Cardiac septum (tissue), 1 donor: ENCODE measurements at regions not wholly inside any gene's neighbourhood (a gene's known extent, or its start where the extent isn't known, plus 50 kb on each side); places are given as distances from the start of the nearest gene placed in this dataset.
"Not testable (repeated sequence)": the region's sequence is repeated elsewhere in the genome, so short reads cannot be mapped to it uniquely, and the experiment has no call there.

Source experiments
- DNase-seq: peaks from one replicate; pipeline ENCODE4 v3.0.0-alpha.2; 2020; ENCODE audit warnings: low spot score
- intact Hi-C: fragments of 100-400 bp; cut with DNase I; formaldehyde crosslinking; loops from one replicate; pipeline ENCODE4 v1.14.0; 2022
- donor health status: DM: no; HTN: no; CAD: no.

DNA sequence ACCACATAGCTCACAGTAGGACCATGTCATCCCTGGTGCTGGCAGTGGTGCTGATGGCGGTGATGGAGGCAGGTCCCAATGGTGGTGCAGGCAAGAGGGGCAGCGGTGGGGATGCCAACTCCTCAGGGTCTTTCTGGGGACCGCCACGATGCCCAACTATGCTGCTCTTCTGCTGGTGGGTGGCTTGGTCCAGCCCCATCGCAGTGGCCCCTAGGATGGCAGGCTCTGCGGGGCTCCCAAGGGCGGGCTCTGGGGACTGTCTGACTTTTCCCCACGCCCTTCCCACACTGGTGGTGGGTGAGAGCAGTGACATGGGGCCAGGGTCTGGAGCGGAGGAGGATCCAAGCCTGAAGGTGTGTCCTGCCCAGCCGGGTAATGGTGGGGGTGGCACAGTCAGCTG lies 288.9 kb upstream of the RIOK2 start:
- intact Hi-C loops: no loop called here
- no peak for DNase-seq

DNA sequence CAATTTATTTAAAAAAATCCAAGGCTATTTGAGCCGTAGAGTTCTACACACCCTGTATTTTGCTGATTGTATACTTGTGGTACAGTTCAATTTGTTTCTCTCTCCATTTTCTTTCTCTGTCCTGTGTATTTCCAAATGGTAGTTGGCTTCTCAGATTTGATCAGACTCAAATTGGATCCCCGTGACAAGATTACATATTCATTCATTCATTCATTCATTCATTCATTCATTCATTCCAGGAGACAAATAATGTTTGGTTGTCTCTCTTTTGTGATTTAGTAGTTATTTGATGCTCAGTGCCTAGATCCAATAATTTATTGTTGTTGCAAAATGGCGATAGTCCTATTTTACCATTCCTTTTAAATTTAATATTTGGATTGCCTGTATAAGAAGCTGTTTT lies 292.8 kb upstream of the RIOK2 start:
- intact Hi-C loops: no loop called here
- no peak for DNase-seq

DNA sequence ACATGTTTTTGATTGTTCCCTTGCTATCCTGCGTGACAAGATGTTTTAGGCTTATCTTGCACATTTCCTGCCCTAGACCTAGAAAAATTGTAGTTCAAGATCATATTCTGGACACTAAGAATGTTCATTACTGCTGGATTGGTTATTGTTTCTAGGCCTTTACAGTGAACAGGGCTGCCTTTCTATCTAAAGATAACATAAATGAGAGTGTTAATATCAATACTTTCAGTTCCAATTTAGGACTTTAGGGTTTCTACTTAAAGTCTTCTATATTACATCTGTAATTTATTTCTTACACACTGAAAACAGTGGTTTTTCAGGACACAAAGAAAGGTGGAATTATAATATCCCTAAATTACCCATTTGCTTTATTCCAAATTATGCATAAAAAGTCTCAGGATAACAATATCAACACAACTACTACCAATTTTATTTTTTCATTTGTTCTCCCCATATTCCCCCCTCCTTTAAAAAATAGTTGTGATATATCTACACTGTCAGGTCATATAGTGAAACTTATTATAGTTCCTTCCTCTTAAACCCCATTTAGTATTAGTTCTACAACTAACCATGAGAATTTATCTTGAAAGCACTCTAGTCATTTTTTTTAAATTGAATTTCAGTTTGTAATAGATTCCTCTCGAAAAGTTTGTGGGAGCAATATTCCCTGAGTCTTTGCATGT lies 293.9 kb upstream of the RIOK2 start:
- intact Hi-C loops: no loop called here

DNA sequence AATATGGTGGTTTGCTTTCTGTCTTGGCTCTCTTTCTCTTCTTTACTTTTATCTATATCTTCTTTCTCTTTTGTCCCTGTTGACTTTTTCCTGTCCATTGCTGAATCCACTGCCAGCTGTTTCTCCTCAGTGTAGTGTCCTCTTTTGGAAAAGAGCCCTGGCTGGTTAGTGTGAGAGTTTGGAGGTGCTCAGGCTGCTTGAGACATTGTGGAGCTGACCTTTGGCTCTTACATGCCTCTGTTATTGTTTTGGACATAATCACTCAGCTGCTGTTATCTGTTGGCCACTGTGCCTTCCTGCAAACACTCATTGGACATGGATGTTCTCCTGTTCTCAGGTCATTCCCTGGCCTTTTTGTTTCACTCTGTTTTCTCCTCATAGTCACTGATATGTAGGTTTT lies 295.4 kb upstream of the RIOK2 start:
- no peak for DNase-seq
- intact Hi-C loops: no loop called here

More for the DNA sequence above, 293.9 kb upstream of the RIOK2 start:
- DNase-seq: no peak

DNA sequence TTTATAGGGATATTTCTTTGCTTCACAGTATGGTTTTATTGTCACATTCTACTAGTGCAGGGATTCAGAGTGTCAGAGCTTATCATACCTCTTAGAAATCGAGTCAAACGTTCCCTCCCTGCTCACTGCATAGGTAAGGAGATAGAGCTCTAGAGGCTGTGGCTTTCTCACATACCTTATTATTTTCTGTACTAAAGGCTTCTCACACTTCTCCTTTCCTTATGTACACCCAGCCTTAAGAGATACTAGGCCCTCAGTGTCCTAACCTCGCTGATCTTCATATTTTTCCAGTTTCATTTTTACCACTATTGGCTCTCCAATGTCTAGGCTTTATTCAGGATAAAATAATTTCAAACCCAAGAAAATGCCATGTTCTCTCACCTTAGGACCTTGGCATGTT lies 297.3 kb upstream of the RIOK2 start:
- no peak for DNase-seq
- intact Hi-C loops: no loop called here

DNA sequence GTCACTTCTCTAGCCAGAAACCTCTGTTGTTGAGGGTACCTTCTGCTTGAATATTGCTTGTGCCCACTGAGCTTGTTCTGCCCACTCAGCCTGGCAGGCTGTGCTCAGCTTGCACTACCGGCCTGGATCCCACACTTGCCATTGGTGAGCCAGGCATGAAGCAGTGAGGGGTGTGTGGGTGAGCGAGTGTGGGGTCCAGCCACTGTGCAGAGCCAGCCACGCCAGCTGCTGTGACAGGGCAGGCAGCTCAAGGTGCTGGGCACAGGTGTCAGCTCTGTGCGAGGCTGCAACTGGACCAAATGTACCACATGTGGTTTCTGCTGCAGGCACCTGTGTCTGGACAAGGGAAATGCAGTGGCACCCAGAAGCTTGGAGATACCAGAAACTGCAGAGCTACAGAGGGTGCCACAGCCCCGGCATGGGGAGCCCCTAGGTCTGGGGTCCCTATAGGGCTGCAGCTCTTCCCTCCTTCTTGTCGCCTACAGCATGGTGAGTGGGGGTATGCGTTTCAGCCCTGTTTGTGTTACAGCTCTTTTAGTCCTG lies 305.1 kb upstream of the RIOK2 start:
- intact Hi-C loops: no loop called here
- DNase-seq: no peak

DNA sequence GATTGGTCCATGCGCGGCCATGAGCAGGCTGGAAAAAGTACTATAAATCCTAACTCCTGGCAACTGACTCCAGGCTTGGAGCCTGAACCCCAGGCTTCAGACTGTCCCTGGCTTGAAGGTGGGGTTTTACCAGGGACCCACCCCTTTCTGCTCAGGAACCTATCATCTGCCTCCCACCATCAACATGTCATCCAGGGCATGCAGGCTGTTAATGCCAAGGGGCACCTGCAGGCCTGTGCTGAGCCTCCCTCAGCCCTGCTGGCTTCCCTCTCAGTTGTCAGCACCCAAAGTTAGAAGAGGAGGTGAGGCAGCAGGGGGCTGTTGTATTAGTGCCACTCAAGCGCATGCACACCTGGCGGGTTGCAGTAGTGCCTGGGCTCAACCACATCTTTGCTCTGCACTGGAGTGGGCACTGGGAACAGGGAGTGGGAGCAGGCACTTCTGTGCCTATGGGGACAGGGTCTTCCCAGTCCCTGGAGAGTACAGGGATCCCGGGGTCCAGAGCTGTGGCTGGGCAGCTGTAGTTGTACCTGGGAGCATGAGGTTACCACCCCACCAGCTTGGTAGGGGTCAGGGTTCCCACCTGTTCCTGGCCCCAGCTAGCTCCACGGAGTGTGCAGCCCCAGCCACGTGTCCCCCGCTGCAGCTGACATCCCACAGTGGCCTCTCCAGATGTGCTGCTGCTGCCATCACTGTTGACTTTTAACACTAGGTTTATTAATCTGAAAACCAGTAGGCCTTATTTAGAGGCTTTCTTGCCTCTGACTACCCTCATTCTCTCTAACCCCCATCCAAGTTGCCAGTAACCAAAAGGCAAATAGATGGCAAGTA lies 306.2 kb upstream of the RIOK2 start:
- intact Hi-C loops: no loop called here

DNA sequence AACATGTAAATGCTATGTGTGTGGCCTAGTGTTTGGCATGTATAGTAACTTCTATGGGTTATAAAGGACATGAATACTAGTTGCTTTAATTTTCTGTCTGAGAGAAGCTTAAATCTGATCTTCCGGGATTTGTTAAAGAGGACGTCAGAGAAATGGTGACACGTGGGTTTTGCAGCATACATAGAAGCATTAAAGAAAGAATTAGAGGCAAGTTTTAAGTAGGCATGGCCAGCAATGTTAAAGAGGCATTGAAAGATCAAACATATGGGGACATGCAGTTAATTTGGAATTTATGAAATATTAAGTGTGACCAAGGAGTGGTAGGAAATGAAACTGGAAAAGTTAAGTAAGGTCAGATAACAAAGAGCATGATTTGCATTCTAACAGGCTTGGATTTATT lies 311.4 kb upstream of the RIOK2 start:
- intact Hi-C loops: no loop called here
- no peak for DNase-seq

More for the DNA sequence above, 306.2 kb upstream of the RIOK2 start:
- DNase-seq: no peak

DNA sequence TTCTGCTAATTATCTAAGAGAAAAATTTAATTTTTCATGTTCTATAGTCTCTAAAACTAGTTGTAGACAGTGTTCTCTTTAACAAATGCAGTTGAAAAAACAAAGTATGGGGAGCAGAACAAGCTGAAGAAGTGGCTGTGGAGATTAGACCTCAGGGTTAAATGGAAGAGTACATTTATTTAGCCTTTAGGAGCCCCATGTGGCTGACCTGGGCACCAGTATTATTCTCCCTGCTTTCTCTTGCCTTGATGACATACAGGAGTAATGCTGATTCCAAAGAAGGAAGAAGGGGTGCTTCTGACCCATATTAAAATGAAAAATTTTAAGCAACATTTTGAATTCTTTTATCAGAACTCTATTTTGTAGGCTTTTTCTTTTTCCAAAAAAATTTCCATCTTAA lies 312.3 kb upstream of the RIOK2 start:
- intact Hi-C loops: no loop called here
- no peak for DNase-seq

DNA sequence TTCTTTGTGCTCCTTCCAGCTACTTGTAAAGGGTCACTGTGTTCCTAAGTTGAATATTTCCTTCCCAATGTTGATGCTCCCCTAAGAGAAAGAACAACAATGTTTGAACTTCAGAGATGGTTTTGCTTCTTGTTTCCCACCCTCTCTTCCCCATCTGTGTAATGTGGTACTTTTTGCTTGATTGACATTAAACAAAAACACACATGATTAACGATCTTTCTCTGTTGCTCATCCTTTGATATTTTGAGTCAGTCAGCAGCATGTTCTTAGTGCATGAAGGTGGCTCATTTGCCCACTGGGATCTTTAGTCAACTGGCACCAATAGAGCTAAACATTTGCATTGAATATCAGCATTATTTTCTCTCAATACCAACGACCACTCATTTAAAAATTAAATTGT lies 313.0 kb upstream of the RIOK2 start:
- DNase-seq: no peak
- intact Hi-C loops: no loop called here

DNA sequence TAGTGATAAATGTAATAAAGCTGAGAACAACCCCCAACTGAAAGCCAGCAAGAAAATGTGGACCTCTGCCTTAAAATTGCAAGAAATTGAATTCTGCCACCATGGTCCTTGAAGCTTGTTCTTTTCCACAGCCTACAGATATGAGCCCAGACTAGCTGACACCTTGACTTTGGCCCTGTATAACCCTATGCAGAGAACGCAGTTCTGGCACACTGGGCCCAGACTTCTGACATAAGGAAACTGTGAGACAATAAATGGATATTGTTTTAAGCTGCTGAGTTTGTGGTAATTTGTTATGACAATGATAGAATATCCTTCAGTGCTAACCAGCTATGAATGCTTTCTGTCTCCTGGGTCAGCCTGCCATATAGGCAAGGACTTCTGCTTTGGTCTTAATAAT lies 315.6 kb upstream of the RIOK2 start:
- DNase-seq: no peak
- intact Hi-C loops: no loop called here

DNA sequence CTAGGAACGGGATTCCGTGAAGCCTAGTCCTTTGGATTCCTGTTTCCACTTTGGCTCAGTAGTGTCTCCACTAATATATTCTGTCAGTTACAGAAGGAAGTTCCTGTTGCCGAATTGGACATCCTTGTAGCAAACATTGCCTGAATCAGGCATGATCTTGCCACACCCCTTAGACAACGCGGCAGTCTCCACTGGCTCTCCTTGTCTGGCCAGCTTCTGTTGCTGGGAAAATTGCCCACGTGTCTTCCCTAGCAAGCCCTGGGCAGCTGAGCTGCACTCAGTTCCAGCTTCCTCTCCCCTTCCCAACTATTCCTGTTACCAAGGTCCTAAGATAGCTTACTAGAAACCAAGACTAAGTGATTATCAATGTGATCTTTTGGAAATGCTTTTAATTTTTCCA lies 316.6 kb upstream of the RIOK2 start:
- DNase-seq: no peak
- intact Hi-C loops: no loop called here

DNA sequence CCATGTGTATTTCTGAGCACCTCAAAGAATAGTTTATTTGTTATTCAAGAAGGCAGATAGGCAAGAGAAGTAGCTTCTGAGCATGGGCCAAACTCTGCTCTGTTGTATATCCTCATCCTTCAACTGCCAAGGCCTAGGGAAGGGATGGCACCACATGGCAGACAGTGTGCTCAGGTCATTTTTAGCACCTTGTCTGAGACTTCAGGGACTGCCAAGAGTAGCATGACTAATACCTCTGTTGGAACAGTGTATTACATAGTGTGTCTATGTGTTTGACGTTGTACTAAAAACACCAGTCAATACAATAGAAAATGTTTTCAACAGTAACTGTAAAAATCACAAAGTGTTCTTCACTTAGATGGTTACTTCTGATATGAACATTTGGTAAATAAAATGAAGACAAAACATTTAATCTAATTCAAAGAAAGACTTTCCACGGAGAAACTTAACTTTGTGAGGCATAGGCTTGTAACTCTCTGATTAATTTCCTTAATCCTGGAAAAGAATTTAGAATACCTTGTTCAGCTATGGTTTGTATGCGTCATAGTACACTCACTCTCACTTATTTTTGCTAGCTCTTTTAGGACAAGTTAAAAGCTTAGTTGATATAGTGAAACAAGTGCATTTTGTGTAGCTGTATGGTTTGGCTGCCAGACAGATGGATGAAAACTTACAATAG lies 318.4 kb upstream of the RIOK2 start:
- DNase-seq: no peak
- intact Hi-C loops: no loop called here

DNA sequence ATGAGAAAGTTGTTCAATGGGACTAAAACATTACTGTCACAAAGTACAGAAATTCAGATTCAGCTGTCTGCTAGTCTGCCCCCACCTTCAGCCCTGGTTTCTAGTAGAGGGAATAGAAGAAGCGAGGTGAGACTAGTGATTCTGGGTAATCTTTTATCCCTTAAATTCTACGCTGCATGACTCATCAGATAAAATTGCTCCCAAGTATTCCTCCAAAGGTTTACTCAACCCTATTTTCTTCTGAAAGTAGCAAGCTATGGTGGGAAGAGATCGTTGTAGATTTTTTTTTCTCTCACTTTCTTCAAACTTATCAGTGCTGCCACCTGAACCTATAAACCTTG lies 318.9 kb upstream of the RIOK2 start:
- DNase-seq: no peak
- intact Hi-C loops: no loop called here

DNA sequence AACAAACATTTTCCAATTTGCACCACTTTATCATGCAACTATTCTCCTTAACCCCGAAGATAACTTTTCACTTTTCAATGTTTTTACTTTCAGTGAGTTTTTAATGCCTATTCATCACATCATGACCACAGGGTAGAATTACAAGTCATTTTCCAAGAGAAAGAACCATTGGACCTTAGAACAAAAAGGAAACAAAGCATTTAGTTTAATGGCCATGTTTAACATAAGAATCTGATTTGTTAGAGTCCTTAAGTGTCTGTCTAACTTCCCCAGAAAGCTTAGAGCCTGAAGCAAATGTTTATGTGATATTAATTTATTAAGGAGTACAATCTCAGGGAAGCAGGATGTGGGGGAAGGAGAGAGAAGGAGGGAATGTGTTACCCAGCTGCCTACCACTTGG lies 325.8 kb upstream of the RIOK2 start:
- DNase-seq: no peak
- intact Hi-C loops: no loop called here

DNA sequence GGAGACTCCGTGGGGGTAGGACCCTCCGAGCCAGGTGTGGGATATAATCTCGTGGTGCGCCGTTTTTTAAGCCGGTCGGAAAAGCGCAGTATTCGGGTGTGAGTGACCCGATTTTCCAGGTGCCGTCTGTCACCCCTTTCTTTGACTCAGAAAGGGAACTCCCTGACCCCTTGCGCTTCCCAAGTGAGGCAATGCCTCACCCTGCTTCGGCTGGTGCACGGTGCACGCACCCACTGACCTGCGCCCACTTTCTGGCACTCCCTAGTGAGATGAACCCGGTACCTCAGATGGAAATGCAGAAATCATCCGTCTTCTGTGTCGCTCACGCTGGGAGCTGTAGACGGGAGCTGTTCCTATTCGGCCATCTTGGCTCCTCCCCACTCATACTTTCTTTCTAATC lies 336.5 kb upstream of the RIOK2 start:
- DNase-seq, intact Hi-C loops: not testable (repeated sequence)

DNA sequence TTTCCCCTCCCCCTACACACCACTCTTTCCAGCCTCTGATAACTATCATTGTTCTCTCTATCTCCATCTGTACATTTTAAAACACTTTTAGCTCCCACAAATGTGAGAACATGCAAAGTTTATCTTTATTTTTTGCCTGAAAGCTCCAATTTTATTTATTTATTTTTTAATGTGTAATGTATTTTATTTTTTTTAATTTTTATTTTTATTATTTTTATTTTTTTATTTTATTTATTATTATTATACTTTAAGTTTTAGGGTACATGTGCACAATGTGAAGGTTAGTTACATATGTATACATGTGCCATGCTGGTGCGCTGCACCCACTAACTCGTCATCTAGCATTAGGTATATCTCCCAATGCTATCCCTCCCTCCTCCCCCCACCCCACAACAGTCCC lies 340.3 kb upstream of the RIOK2 start:
- intact Hi-C loops, DNase-seq: not testable (repeated sequence)

DNA sequence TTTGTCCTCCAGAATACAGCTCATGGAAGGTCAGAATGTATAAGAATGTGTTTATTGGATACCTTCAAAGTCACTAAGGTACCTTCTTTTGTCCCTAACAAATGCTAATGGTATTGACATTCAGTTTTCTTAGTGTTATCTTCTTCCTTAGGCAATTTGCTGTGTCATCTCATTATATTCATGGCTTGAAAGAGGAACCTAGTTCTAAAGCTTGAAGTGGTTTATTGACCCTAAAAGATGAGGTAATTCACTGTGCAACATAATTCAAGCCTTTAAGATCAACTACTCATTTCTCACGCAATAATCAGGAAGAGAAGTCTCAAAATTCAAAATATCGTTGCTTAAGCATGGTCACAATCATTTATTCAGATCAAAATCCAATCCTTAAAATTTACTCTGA lies 342.7 kb upstream of the RIOK2 start:
- intact Hi-C loops: no loop called here

DNA sequence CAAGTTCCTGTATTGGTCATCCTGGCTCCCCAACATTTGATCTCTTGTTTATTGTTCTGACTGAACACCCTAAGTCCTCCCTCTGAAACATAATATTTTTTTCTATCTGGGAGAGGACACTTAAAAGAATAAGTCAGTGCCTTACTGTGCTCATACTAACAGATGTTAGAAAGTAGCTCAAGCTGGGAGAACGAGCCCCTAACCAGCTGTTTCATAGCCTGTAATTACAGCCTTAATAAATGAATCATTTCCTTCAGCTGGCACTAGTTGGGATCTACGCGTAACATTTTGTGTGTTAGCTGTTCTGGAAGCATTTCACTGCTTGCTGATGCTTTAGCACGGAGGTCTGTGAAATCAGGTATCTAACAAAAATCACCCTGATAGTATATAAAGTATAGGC lies 345.9 kb upstream of the RIOK2 start:
- intact Hi-C loops: no loop called here
- DNase-seq: no peak

More for the DNA sequence above, 342.7 kb upstream of the RIOK2 start:
- no peak for DNase-seq

DNA sequence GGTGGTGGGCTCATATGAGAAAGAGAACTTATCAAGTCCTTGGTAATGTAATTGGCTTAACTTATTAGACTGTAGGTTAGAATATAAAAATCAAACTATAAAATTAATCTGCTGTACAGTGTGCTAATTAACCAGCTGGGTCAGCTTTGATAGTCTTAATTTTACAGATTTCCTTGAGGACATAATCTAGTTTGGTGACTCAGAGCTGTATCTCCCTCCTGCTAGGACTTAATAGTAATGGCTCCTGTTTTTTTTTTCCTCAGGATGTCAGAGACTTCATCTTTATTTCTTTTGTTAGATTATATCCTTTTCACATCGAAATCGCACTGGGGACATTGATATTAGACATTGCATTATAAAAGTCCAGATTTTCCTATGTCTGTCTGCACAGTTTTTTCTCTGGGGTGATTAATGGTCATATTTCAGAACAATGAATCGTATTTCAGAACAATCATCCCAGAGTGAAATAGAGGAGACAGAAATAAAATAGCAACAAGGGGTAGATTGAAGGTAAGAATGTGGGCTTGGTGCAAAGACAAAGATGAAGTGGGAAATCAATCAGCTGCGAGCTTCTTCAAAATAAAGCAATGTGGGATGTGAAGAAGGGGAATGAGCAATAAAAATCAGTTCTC lies 346.4 kb upstream of the RIOK2 start:
- intact Hi-C loops: no loop called here
- DNase-seq: no peak
